Vagina (tissue), 2 donors: ENCODE measurements at regions not wholly inside any gene's neighbourhood (a gene's known extent, or its start where the extent isn't known, plus 50 kb on each side); places are given as distances from the start of the nearest gene placed in this dataset.

Experiments used
- POLR2A ChIP-seq, 2 donors: fragments of 450-650 bp; IDR thresholded peaks; one replicate each; pipeline ENCODE4 v1.6.1; 2017; ENCODE audit warnings: antibody characterized with exemption in 2 of 2, mild to moderate bottlenecking in 2 of 2, moderate library complexity in 2 of 2
- POLR2AphosphoS5 ChIP-seq, 2 donors: sonication (generic); formaldehyde crosslinking; IDR thresholded peaks; one replicate each; pipeline ENCODE4 v1.9.0; 2017; ENCODE audit warnings: antibody characterized with exemption in 2 of 2, mild to moderate bottlenecking in 2 of 2, low read depth in 1 of 2; ENCODE audit not compliant: insufficient read depth in 1 of 2
- TF ChIP-seq, protein P1 (sequence below), 3 experiments: fragments of 450-650 bp in 2 of 3; fragments of 200-600 bp in 1 of 3; sonication (generic) in 1 of 3; IDR thresholded peaks; one replicate each; pipeline ENCODE4 v1.5.1; 2017 to 2019; ENCODE audit warnings: antibody characterized with exemption in 3 of 3, mild to moderate bottlenecking in 2 of 3, moderate library complexity in 2 of 3

- TF ChIP-seq, protein P1, sequence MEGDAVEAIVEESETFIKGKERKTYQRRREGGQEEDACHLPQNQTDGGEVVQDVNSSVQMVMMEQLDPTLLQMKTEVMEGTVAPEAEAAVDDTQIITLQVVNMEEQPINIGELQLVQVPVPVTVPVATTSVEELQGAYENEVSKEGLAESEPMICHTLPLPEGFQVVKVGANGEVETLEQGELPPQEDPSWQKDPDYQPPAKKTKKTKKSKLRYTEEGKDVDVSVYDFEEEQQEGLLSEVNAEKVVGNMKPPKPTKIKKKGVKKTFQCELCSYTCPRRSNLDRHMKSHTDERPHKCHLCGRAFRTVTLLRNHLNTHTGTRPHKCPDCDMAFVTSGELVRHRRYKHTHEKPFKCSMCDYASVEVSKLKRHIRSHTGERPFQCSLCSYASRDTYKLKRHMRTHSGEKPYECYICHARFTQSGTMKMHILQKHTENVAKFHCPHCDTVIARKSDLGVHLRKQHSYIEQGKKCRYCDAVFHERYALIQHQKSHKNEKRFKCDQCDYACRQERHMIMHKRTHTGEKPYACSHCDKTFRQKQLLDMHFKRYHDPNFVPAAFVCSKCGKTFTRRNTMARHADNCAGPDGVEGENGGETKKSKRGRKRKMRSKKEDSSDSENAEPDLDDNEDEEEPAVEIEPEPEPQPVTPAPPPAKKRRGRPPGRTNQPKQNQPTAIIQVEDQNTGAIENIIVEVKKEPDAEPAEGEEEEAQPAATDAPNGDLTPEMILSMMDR (IDR thresholded peaks at IDR 0.05), result no peak
- TF ChIP-seq POLR2AphosphoS5 (IDR thresholded peaks at IDR 0.05; ENCODE audit: insufficient read depth in 1 of 2, low read depth in 1 of 2) (no peak), POLR2A (IDR thresholded peaks at IDR 0.05) (no peak)
Observed at GRCh38 chr21:20440338-20440737, 557.9 kb upstream of the NCAM2 start.
